Keratinocyte (primary cell): ENCODE measurements at regions not wholly inside any gene's neighbourhood (a gene's known extent, or its start where the extent isn't known, plus 50 kb on each side); places are given as distances from the start of the nearest gene placed in this dataset.

ENCODE experiments used
- DNase-seq: peaks from one replicate; pipeline ENCODE4 v3.0.0-alpha.2; 2011; ENCODE audit warnings: low read depth, missing footprints, low spot score
- FAIRE-seq: peaks from 2 replicates; lab custom pipeline; 2011; peaks lifted over from hg19 to GRCh38; lab: Jason Lieb, UNC
- H2AFZ ChIP-seq: 2 replicates; pipeline ENCODE4 v1.6.0; 2012; ENCODE audit warnings: low read length, control low read depth, inconsistent platforms; ENCODE audit not compliant: control insufficient read depth
- H3K27ac ChIP-seq: 2 replicates; pipeline ENCODE4 v1.5.1; 2011; ENCODE audit warnings: low read length; ENCODE audit not compliant: control insufficient read depth, insufficient read depth
- H3K27me3 ChIP-seq: 3 replicates; pipeline ENCODE4 v1.6.0; 2011; ENCODE audit warnings: low read length; ENCODE audit not compliant: control insufficient read depth, insufficient read depth; ENCODE audit errors: extremely low read depth
- H3K36me3 ChIP-seq, 2 experiments: 2 replicates in 1 of 2; 3 replicates in 1 of 2; pipeline ENCODE4 v1.5.1; 2011; ENCODE audit warnings: low read length in 2 of 2, mild to moderate bottlenecking in 1 of 2; ENCODE audit not compliant: control insufficient read depth in 2 of 2, insufficient read depth in 2 of 2; ENCODE audit errors: extremely low read depth in 1 of 2
- H3K4me1 ChIP-seq: 3 replicates; pipeline ENCODE4 v1.5.1; 2011; ENCODE audit warnings: low read length; ENCODE audit not compliant: control insufficient read depth, insufficient read depth; ENCODE audit errors: extremely low read depth
- H3K4me2 ChIP-seq: 3 replicates; pipeline ENCODE4 v1.6.0; 2011; ENCODE audit warnings: low read depth, low read length; ENCODE audit not compliant: control insufficient read depth, insufficient read depth; ENCODE audit errors: extremely low read depth
- H3K4me3 ChIP-seq, 3 experiments: fragments of 200-600 bp in 1 of 3; sonication (generic) in 1 of 3; 2 replicates in 2 of 3; 3 replicates in 1 of 3; pipeline ENCODE4 v1.5.1; 2011 to 2016; ENCODE audit warnings: low read length in 3 of 3, mild to moderate bottlenecking in 3 of 3, control low read depth in 2 of 3, inconsistent platforms in 1 of 3, low read depth in 1 of 3, mixed read lengths in 1 of 3, mixed run types in 1 of 3, moderate library complexity in 1 of 3; ENCODE audit not compliant: control insufficient read depth in 2 of 3, insufficient read depth in 2 of 3; ENCODE audit errors: extremely low read depth in 1 of 3
- H3K79me2 ChIP-seq: 2 replicates; pipeline ENCODE4 v1.6.0; 2012; ENCODE audit warnings: low read length; ENCODE audit not compliant: control insufficient read depth, insufficient read depth
- H3K9ac ChIP-seq: 3 replicates; pipeline ENCODE4 v1.6.0; 2011; ENCODE audit warnings: low read length; ENCODE audit not compliant: control insufficient read depth, insufficient read depth; ENCODE audit errors: extremely low read depth
- H3K9me1 ChIP-seq: 3 replicates; pipeline ENCODE4 v1.6.0; 2011; ENCODE audit warnings: low read length; ENCODE audit not compliant: control insufficient read depth, insufficient read depth; ENCODE audit errors: extremely low read depth
- H3K9me3 ChIP-seq: 2 replicates; pipeline ENCODE4 v1.5.1; 2012; ENCODE audit warnings: low read depth, low read length; ENCODE audit not compliant: control insufficient read depth
- H4K20me1 ChIP-seq: 3 replicates; pipeline ENCODE4 v1.6.0; 2011; ENCODE audit warnings: low read length; ENCODE audit not compliant: control insufficient read depth, insufficient read depth; ENCODE audit errors: extremely low read depth
- CTCF ChIP-seq, 3 experiments: IDR thresholded peaks in 1 of 3; conservative IDR thresholded peaks in 1 of 3; optimal IDR thresholded peaks in 1 of 3; 2 replicates in 2 of 3; 3 replicates in 1 of 3; pipeline versions ENCODE3 to v1.5.1; 2011; ENCODE audit warnings: low read length in 3 of 3, mild to moderate bottlenecking in 3 of 3, moderate library complexity in 2 of 3, control low read depth in 1 of 3, inconsistent platforms in 1 of 3; ENCODE audit not compliant: insufficient read depth in 2 of 3; ENCODE audit errors: extremely low read depth in 1 of 3
- EZH2 ChIP-seq: IDR thresholded peaks from one replicate; pipeline ENCODE4 v1.6.1; 2012; ENCODE audit warnings: inconsistent platforms, mild to moderate bottlenecking, low read length, moderate library complexity
- dilution Hi-C: fragments of 300-500 bp; cut with MboI; formaldehyde crosslinking; loops from one replicate; pipeline ENCODE4 v1.7.0; 2020; ENCODE audit warnings: low sequenced_read_pairs; ENCODE audit not compliant: extremely low pct_ligation_motif_present

GRCh38 chr11:21948876-21949275 lies 244.0 kb upstream of the ANO5 start:
- no peak for DNase-seq
- H4K20me1 ChIP-seq = no peaks in the 10 kb centered on the region
- no peaks in the 10 kb centered on the region for H3K79me2 ChIP-seq
- no peaks in the 10 kb centered on the region for H3K36me3 ChIP-seq
- no peak overlapping the region for H2AFZ ChIP-seq
- no peak overlapping the region for H3K4me3 ChIP-seq
- dilution Hi-C loops = no loop called here
- no peak overlapping the region for H3K27ac ChIP-seq
- FAIRE-seq = no peak
- H3K9me3 ChIP-seq = no peaks in the 10 kb centered on the region
- no peak overlapping the region for H3K4me2 ChIP-seq
- no peaks in the 10 kb centered on the region for H3K27me3 ChIP-seq
- H3K9ac ChIP-seq = no peak overlapping the region
- TF ChIP-seq CTCF (optimal IDR thresholded peaks at IDR 0.05 in 1 of 3, IDR thresholded peaks at IDR 0.05 in 1 of 3, conservative IDR thresholded peaks at IDR 0.05 in 1 of 3; ENCODE audit: extremely low read depth in 1 of 3, insufficient read depth in 2 of 3, low read length in 3 of 3) (no peak), EZH2 (no peak)
- no peaks in the 10 kb centered on the region for H3K9me1 ChIP-seq
- no peaks in the 10 kb centered on the region for H3K4me1 ChIP-seq

GRCh38 chr11:21949763-21950413 lies 243.0 kb upstream of the ANO5 start:
- Histone ChIP-seq H3K4me2 (no peak overlapping the region), H2AFZ (no peak overlapping the region), H3K79me2 (no peaks in the 10 kb centered on the region), H3K9me3 (no peaks in the 10 kb centered on the region), H3K9ac (no peak overlapping the region), H3K27ac (no peak overlapping the region), H4K20me1 (no peaks in the 10 kb centered on the region), H3K4me3 (no peak overlapping the region), H3K4me1 (no peaks in the 10 kb centered on the region), H3K27me3 (no peaks in the 10 kb centered on the region), H3K36me3 (no peaks in the 10 kb centered on the region), H3K9me1 (no peaks in the 10 kb centered on the region)
- no peak for TF ChIP-seq CTCF (optimal IDR thresholded peaks at IDR 0.05 in 1 of 3, IDR thresholded peaks at IDR 0.05 in 1 of 3, conservative IDR thresholded peaks at IDR 0.05 in 1 of 3; ENCODE audit: extremely low read depth in 1 of 3, insufficient read depth in 2 of 3, low read length in 3 of 3)
- TF ChIP-seq EZH2 = no peak
- dilution Hi-C loops = no loop called here
- DNase-seq (no peak), FAIRE-seq (no peak)
